HG03108 (cell line): ENCODE measurements at regions not wholly inside any gene's neighbourhood (a gene's known extent, or its start where the extent isn't known, plus 50 kb on each side); places are given as distances from the start of the nearest gene placed in this dataset.
"Not testable (repeated sequence)": the region's sequence is repeated elsewhere in the genome, so short reads cannot be mapped to it uniquely, and the experiment has no call there.

ENCODE experiments used
- ATAC-seq: cut with Tn5 transposase; IDR thresholded peaks from one replicate; pipeline ENCODE4 v1.9.1; 2021; ENCODE audit warnings: moderate library complexity; ENCODE audit not compliant: unreplicated experiment

- not testable (repeated sequence) for ATAC-seq
Observed at GRCh38 chr5:100066020-100066419, 469.2 kb upstream of the FAM174A start.

GRCh38 chr5:100043475-100043874 lies 491.7 kb upstream of the FAM174A start:
- ATAC-seq, result no peak

- ATAC-seq, result no peak
Observed at GRCh38 chr5:100026606-100027005, 508.6 kb upstream of the FAM174A start.

- no peak for ATAC-seq
Observed at GRCh38 chr5:100023536-100023935, 511.6 kb upstream of the FAM174A start.

GRCh38 chr5:100017520-100018262 lies 517.5 kb upstream of the FAM174A start:
- no peak for ATAC-seq

- not testable (repeated sequence) for ATAC-seq
Observed at GRCh38 chr5:100013305-100013704, 521.9 kb upstream of the FAM174A start.

- ATAC-seq, result not testable (repeated sequence)
Observed at GRCh38 chr5:100011160-100011559, 524.0 kb upstream of the FAM174A start.

GRCh38 chr5:100004969-100005368 lies 530.2 kb upstream of the FAM174A start:
- no peak for ATAC-seq

GRCh38 chr5:99998319-99998718 lies 536.9 kb upstream of the FAM174A start:
- no peak for ATAC-seq

- ATAC-seq, result no peak
Observed at GRCh38 chr5:99995407-99995806, 539.8 kb upstream of the FAM174A start.

GRCh38 chr5:99973779-99974178 lies 561.4 kb upstream of the FAM174A start:
- ATAC-seq, result no peak

- ATAC-seq, result no peak
Observed at GRCh38 chr5:99955962-99956361, 579.2 kb upstream of the FAM174A start.

- ATAC-seq, result no peak
Observed at GRCh38 chr5:99955006-99955405, 580.2 kb upstream of the FAM174A start.

- ATAC-seq, result no peak
Observed at GRCh38 chr5:99949969-99950524, 585.1 kb upstream of the FAM174A start.

- no peak for ATAC-seq
Observed at GRCh38 chr5:99949361-99949760, 585.8 kb upstream of the FAM174A start.

- no peak for ATAC-seq
Observed at GRCh38 chr5:99948850-99949249, 586.3 kb upstream of the FAM174A start.

- ATAC-seq, result no peak
Observed at GRCh38 chr5:99945478-99946442, 589.4 kb upstream of the FAM174A start.

- ATAC-seq, result no peak
Observed at GRCh38 chr5:99940540-99940939, 594.6 kb upstream of the FAM174A start.

GRCh38 chr5:99936911-99937310 lies 598.3 kb upstream of the FAM174A start:
- ATAC-seq, result no peak

- no peak for ATAC-seq
Observed at GRCh38 chr5:99929806-99930135, 605.4 kb upstream of the FAM174A start.

- ATAC-seq, result no peak
Observed at GRCh38 chr5:99929067-99929805, 605.9 kb upstream of the FAM174A start.
